WTC11 (cell line): ENCODE measurements at regions not wholly inside any gene's neighbourhood (a gene's known extent, or its start where the extent isn't known, plus 50 kb on each side); places are given as distances from the start of the nearest gene placed in this dataset.
"Not testable (repeated sequence)": the region's sequence is repeated elsewhere in the genome, so short reads cannot be mapped to it uniquely, and the experiment has no call there.

Source experiments
- ATAC-seq: fragments of 200-7000 bp; cut with Tn5 transposase; 2 replicates; pipeline ENCODE4 v1.10.0; 2021; ENCODE audit warnings: mild to moderate bottlenecking, moderate library complexity
- CTCF ChIA-PET: fragments of 300-600 bp; sonication (Branson Sonifier 250); formaldehyde crosslinking; loops from one replicate; lab custom pipeline; 2021; ENCODE audit warnings: antibody characterized with exemption; lab: Charles Lee
- POLR2A ChIA-PET: fragments of 350-600 bp; sonication (Branson Sonifier 250); formaldehyde crosslinking; loops from one replicate; lab custom pipeline; 2021; ENCODE audit warnings: antibody characterized with exemption; lab: Charles Lee
- DNase-seq: peaks from one replicate; pipeline ENCODE4 v3.0.0; 2021; ENCODE audit warnings: low spot score
- H3K27ac Mint-ChIP-seq: 2 replicates; pipeline ENCODE4 v1.8.0; 2021; ENCODE audit warnings: mixed read lengths
- H3K27me3 Mint-ChIP-seq: 2 replicates; pipeline ENCODE4 v1.8.0; 2021; ENCODE audit warnings: low read depth, mild to moderate bottlenecking, moderate library complexity, mixed read lengths
- H3K36me3 Mint-ChIP-seq: 2 replicates; pipeline ENCODE4 v1.8.0; 2021; ENCODE audit warnings: mixed read lengths
- H3K4me1 Mint-ChIP-seq: 2 replicates; pipeline ENCODE4 v1.8.0; 2022; ENCODE audit warnings: mixed read lengths
- H3K4me3 Mint-ChIP-seq: 2 replicates; pipeline ENCODE4 v1.8.0; 2021; ENCODE audit warnings: mild to moderate bottlenecking, moderate library complexity, mixed read lengths
- H3K9me3 Mint-ChIP-seq: 2 replicates; pipeline ENCODE4 v1.8.0; 2021; ENCODE audit warnings: mixed read lengths
- PRRX2 ChIP-seq: fragments of 250-450 bp; sonication (Bioruptor Pico); IDR thresholded peaks from 2 replicates; pipeline ENCODE4 v1.8.0; 2021; ENCODE audit warnings: mild to moderate bottlenecking
- SMAD4 ChIP-seq: sonication (generic); formaldehyde crosslinking; IDR thresholded peaks from 2 replicates; pipeline ENCODE4 v1.8.0; 2022; ENCODE audit warnings: mild to moderate bottlenecking, missing genetic modification reagents
- ZNF138 ChIP-seq: sonication (generic); formaldehyde crosslinking; conservative IDR thresholded peaks from 2 replicates; pipeline ENCODE4 v1.8.1; 2022; ENCODE audit warnings: mild to moderate bottlenecking, moderate library complexity, missing genetic modification reagents
- TF ChIP-seq, protein P1 (sequence below): sonication (generic); formaldehyde crosslinking; conservative IDR thresholded peaks from 2 replicates; pipeline ENCODE4 v1.8.1; 2023; ENCODE audit warnings: mild to moderate bottlenecking, low read depth, missing genetic modification reagents, moderate library complexity
- TF ChIP-seq, protein P2 (sequence below): sonication (generic); formaldehyde crosslinking; IDR thresholded peaks from 2 replicates; pipeline ENCODE4 v1.8.1; 2023; ENCODE audit warnings: mild to moderate bottlenecking, moderate library complexity, missing genetic modification reagents
- TF ChIP-seq, protein P3 (sequence below): sonication (generic); formaldehyde crosslinking; IDR thresholded peaks from 2 replicates; pipeline ENCODE4 v1.8.1; 2023; ENCODE audit warnings: mild to moderate bottlenecking, missing genetic modification reagents, moderate library complexity
- TF ChIP-seq, protein P4 (sequence below): sonication (generic); formaldehyde crosslinking; IDR thresholded peaks from 2 replicates; pipeline ENCODE4 v1.8.0; 2022; ENCODE audit warnings: missing genetic modification reagents
- TF ChIP-seq, protein P5 (sequence below): sonication (generic); formaldehyde crosslinking; IDR thresholded peaks from 2 replicates; pipeline ENCODE4 v1.8.1; 2022; ENCODE audit warnings: mild to moderate bottlenecking, moderate library complexity, missing genetic modification reagents

DNA sequence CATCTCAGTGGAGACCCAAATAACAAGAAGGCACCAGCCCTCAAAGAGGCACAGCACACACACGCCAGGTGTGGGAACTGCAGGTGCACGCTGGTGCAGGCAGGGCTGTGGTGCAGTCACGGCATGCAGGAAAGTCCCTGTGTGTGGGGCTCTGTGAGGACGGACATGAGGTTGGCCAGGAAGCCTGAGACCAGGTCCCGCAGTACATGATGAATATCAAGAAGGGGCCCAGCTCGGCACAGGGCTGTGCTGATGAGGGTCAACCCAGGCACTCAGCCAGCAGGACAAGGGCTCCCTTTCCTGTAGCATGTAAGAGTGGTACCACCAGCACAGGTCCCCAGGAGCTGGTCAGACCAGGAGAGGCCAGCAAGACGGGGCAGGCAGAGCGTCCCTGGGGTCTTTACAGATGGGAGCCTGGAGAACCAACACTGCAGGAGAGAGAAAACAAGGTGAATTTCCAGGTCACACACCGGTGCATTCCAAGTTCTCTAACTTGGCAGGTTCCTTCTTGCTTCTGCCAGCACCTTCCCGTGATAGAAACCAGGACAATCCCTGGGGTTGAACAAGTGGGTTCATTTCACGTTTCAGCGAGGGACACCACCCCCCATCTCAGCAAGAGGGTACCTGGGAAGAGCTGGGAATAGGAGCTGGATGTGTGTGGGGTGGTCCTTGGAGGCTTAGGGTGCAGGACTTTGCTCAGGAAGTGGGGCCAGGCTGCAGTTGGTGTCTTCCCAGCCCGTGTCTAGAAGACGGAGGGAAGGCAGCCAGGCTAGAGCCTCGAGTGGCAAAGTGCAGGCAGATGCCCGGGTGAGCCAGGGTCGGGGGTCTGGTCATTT, 244.8 kb upstream of the TCERG1L start (continued):
- TF ChIP-seq, protein P1, sequence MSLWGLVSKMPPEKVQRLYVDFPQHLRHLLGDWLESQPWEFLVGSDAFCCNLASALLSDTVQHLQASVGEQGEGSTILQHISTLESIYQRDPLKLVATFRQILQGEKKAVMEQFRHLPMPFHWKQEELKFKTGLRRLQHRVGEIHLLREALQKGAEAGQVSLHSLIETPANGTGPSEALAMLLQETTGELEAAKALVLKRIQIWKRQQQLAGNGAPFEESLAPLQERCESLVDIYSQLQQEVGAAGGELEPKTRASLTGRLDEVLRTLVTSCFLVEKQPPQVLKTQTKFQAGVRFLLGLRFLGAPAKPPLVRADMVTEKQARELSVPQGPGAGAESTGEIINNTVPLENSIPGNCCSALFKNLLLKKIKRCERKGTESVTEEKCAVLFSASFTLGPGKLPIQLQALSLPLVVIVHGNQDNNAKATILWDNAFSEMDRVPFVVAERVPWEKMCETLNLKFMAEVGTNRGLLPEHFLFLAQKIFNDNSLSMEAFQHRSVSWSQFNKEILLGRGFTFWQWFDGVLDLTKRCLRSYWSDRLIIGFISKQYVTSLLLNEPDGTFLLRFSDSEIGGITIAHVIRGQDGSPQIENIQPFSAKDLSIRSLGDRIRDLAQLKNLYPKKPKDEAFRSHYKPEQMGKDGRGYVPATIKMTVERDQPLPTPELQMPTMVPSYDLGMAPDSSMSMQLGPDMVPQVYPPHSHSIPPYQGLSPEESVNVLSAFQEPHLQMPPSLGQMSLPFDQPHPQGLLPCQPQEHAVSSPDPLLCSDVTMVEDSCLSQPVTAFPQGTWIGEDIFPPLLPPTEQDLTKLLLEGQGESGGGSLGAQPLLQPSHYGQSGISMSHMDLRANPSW (CRISPR knock-in tag): no peak
- no peak for TF ChIP-seq ZNF138 (CRISPR knock-in tag)
- TF ChIP-seq, protein P2, sequence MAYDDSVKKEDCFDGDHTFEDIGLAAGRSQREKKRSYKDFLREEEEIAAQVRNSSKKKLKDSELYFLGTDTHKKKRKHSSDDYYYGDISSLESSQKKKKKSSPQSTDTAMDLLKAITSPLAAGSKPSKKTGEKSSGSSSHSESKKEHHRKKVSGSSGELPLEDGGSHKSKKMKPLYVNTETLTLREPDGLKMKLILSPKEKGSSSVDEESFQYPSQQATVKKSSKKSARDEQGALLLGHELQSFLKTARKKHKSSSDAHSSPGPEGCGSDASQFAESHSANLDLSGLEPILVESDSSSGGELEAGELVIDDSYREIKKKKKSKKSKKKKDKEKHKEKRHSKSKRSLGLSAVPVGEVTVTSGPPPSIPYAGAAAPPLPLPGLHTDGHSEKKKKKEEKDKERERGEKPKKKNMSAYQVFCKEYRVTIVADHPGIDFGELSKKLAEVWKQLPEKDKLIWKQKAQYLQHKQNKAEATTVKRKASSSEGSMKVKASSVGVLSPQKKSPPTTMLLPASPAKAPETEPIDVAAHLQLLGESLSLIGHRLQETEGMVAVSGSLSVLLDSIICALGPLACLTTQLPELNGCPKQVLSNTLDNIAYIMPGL (CRISPR knock-in tag): no peak
- TF ChIP-seq, protein P3, sequence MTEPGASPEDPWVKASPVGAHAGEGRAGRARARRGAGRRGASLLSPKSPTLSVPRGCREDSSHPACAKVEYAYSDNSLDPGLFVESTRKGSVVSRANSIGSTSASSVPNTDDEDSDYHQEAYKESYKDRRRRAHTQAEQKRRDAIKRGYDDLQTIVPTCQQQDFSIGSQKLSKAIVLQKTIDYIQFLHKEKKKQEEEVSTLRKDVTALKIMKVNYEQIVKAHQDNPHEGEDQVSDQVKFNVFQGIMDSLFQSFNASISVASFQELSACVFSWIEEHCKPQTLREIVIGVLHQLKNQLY (CRISPR knock-in tag): no peak
- no peak for TF ChIP-seq SMAD4 (CRISPR knock-in tag)
- no peak for TF ChIP-seq PRRX2 (CRISPR knock-in tag)

DNA sequence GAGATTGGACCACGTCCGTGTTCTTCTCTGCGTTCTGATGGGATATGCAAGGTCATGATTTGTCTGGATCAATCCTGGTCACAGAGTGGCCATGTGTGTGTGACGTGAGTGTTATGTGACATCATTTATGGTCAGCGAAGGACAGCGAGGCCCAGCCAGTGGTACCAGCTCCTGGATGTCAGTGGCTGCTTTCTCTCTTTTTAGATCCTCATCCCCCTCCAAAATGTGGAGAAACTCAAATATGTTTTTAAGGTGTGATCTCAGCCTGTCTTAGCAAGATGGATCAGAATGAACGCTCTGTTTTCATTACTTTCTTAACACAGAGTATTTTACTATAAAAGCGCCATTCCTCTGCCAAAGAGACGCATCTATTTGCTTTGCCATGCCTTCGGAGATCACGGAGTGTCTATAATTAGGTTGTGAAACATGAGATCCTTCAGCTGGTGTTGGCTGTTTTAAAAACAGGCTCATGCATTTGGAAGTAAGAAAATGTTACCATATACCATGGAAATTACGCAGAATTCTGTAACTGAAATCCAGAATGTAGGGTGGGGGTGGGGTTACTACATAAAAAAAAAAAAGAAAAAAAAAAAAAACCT, 245.5 kb upstream of the TCERG1L start:
- DNase-seq (no peak), ATAC-seq (no peak)
- Mint-ChIP-seq H3K27ac (no peak overlapping the region), H3K9me3 (peaks cover 68% of the 10 kb centered on the region), H3K27me3 (peaks cover 10% of the 10 kb centered on the region; the same call in 1 of the 2 replicates), H3K4me3 (no peak overlapping the region)
- POLR2A ChIA-PET: no interaction called here
- CTCF ChIA-PET: no interaction called here
- TF ChIP-seq, protein P4, sequence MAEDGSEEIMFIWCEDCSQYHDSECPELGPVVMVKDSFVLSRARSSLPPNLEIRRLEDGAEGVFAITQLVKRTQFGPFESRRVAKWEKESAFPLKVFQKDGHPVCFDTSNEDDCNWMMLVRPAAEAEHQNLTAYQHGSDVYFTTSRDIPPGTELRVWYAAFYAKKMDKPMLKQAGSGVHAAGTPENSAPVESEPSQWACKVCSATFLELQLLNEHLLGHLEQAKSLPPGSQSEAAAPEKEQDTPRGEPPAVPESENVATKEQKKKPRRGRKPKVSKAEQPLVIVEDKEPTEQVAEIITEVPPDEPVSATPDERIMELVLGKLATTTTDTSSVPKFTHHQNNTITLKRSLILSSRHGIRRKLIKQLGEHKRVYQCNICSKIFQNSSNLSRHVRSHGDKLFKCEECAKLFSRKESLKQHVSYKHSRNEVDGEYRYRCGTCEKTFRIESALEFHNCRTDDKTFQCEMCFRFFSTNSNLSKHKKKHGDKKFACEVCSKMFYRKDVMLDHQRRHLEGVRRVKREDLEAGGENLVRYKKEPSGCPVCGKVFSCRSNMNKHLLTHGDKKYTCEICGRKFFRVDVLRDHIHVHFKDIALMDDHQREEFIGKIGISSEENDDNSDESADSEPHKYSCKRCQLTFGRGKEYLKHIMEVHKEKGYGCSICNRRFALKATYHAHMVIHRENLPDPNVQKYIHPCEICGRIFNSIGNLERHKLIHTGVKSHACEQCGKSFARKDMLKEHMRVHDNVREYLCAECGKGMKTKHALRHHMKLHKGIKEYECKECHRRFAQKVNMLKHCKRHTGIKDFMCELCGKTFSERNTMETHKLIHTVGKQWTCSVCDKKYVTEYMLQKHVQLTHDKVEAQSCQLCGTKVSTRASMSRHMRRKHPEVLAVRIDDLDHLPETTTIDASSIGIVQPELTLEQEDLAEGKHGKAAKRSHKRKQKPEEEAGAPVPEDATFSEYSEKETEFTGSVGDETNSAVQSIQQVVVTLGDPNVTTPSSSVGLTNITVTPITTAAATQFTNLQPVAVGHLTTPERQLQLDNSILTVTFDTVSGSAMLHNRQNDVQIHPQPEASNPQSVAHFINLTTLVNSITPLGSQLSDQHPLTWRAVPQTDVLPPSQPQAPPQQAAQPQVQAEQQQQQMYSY (CRISPR knock-in tag): no peak
- TF ChIP-seq, protein P5, sequence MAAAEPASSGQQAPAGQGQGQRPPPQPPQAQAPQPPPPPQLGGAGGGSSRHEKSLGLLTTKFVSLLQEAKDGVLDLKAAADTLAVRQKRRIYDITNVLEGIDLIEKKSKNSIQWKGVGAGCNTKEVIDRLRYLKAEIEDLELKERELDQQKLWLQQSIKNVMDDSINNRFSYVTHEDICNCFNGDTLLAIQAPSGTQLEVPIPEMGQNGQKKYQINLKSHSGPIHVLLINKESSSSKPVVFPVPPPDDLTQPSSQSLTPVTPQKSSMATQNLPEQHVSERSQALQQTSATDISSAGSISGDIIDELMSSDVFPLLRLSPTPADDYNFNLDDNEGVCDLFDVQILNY (CRISPR knock-in tag): no peak
- TF ChIP-seq, all 79 proteins: peak for 0
- Mint-ChIP-seq H3K36me3 (peaks cover 64% of the 10 kb centered on the region), H3K4me1 (no peaks in the 10 kb centered on the region)

DNA sequence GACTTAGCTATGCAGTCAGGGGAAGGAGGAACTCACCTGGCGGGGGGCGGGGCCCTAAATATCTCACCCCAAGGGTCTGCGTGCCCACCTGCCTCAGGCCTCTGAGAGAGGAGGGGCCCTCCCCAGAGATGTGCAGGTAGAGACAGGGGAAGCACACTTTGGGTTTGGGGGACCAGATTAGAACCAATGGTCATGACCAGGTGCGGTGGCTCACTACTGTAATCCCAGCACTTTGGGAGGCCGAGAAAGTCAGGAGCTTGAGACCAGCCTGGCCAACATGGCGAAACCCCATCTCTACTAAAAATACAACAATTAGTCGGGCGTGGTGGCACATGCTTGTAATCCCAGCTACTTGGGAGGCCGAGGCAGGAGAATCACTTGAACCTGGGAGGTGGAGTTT, 246.4 kb upstream of the TCERG1L start:
- not testable (repeated sequence) for H3K27ac Mint-ChIP-seq, ATAC-seq

More for the DNA sequence above, 246.4 kb upstream of the TCERG1L start:
- H3K4me1 Mint-ChIP-seq, H3K4me3 Mint-ChIP-seq, CTCF ChIA-PET, POLR2A ChIA-PET, DNase-seq: not testable (repeated sequence)
- peaks cover 72% of the 10 kb centered on the region for H3K9me3 Mint-ChIP-seq
- peaks cover 67% of the 10 kb centered on the region for H3K36me3 Mint-ChIP-seq
- peaks cover 10% of the 10 kb centered on the region; the same call in 1 of the 2 replicates for H3K27me3 Mint-ChIP-seq
